ENCODE measurements at regions not wholly inside any gene's neighbourhood (a gene's known extent, or its start where the extent isn't known, plus 50 kb on each side); places are given as distances from the start of the nearest gene placed in this dataset.

GRCh38 chr6:41464019-41464418 is 82.2 kb upstream of the FOXP4 start:
- intact Hi-C loops (cut with micrococcal nuclease) = no loop called here
- no peak for TF ChIP-seq MAX (IDR thresholded peaks at IDR 0.05; ENCODE audit: insufficient read depth, insufficient read length)
- peak; percentile 27 for TF ChIP-seq EZH2 (IDR thresholded peaks at IDR 0.05; ENCODE audit: borderline replicate concordance, low read depth, low read length, severe bottlenecking)
- no peak for FAIRE-seq
- Histone ChIP-seq H3K36me3 (ENCODE audit: control insufficient read depth in 2 of 2, extremely low read depth in 1 of 2, insufficient read depth in 2 of 2, low read length in 2 of 2) (no peaks in the 10 kb centered on the region), H3K9me1 (replicated peaks; ENCODE audit: control insufficient read depth, extremely low read depth, insufficient read depth, low read length) (no peaks in the 10 kb centered on the region), H3K4me1 (ENCODE audit: control insufficient read depth, extremely low read depth, insufficient read depth, low read length) (no peaks in the 10 kb centered on the region), H3K4me3 (replicated peaks in 1 of 3; ENCODE audit: insufficient read depth in 1 of 3, low read depth in 1 of 3, low read length in 3 of 3) (no peak overlapping the region), H2AFZ (ENCODE audit: low read depth, low read length) (no peak overlapping the region), H3K79me2 (ENCODE audit: control insufficient read depth, insufficient read depth, low read length) (no peaks in the 10 kb centered on the region), H4K20me1 (replicated peaks; ENCODE audit: control insufficient read depth, extremely low read depth, insufficient read depth, low read length) (no peaks in the 10 kb centered on the region), H3K9me3 (replicated peaks; ENCODE audit: control insufficient read depth, insufficient read depth, low read length) (no peaks in the 10 kb centered on the region), H3K9ac (replicated peaks; ENCODE audit: extremely low read depth, insufficient read depth, low read length) (no peak overlapping the region), H3K27me3 (ENCODE audit: control insufficient read depth in 2 of 2, insufficient read depth in 2 of 2, low read length in 2 of 2) (peaks cover 10 to 12% of the 10 kb centered on the region in 2 experiments), H3K27ac (ENCODE audit: insufficient read depth, low read depth, low read length) (no peak overlapping the region), H3K4me2 (ENCODE audit: insufficient read depth, low read length) (no peak overlapping the region)
- CTCF ChIA-PET = interaction anchor here (1.0 to 6.2 kb wide), 9 partner anchors 96 to 219 kb away, joined by 3 to 46 read pairs (median 5); no protein-coding TSS in a partner anchor
- POLR2A ChIA-PET = no interaction called here
- no TSS peak for BruUV-seq (replicated peaks)
- no peak for DNase-seq (ENCODE audit: low read depth, low spot score)
- dilution Hi-C loops (cut with MboI; ENCODE audit: extremely low pct_ligation_motif_present, low sequenced_read_pairs) = no loop called here

- Histone ChIP-seq H3K4me2 (ENCODE audit: insufficient read depth, low read length) (no peak overlapping the region), H3K4me3 (replicated peaks in 1 of 3; ENCODE audit: insufficient read depth in 1 of 3, low read depth in 1 of 3, low read length in 3 of 3) (no peak overlapping the region), H3K9me3 (replicated peaks; ENCODE audit: control insufficient read depth, insufficient read depth, low read length) (no peaks in the 10 kb centered on the region), H3K4me1 (ENCODE audit: control insufficient read depth, extremely low read depth, insufficient read depth, low read length) (no peaks in the 10 kb centered on the region), H2AFZ (ENCODE audit: low read depth, low read length) (no peak overlapping the region), H3K36me3 (ENCODE audit: control insufficient read depth in 2 of 2, extremely low read depth in 1 of 2, insufficient read depth in 2 of 2, low read length in 2 of 2) (no peaks in the 10 kb centered on the region), H3K27ac (ENCODE audit: insufficient read depth, low read depth, low read length) (no peak overlapping the region), H3K9me1 (replicated peaks; ENCODE audit: control insufficient read depth, extremely low read depth, insufficient read depth, low read length) (no peaks in the 10 kb centered on the region), H3K9ac (replicated peaks; ENCODE audit: extremely low read depth, insufficient read depth, low read length) (no peak overlapping the region), H3K27me3 (ENCODE audit: control insufficient read depth in 2 of 2, insufficient read depth in 2 of 2, low read length in 2 of 2) (peaks cover 12 to 15% of the 10 kb centered on the region in 2 experiments), H3K79me2 (ENCODE audit: control insufficient read depth, insufficient read depth, low read length) (no peaks in the 10 kb centered on the region), H4K20me1 (replicated peaks; ENCODE audit: control insufficient read depth, extremely low read depth, insufficient read depth, low read length) (no peaks in the 10 kb centered on the region)
- no peak for DNase-seq (ENCODE audit: low read depth, low spot score)
- BruUV-seq (replicated peaks) = no TSS peak
- CTCF ChIA-PET = interaction anchor here (1.0 to 6.2 kb wide), 9 partner anchors 96 to 219 kb away, joined by 3 to 46 read pairs (median 5); no protein-coding TSS in a partner anchor
- FAIRE-seq = no peak
- POLR2A ChIA-PET = no interaction called here
- dilution Hi-C loops (cut with MboI; ENCODE audit: extremely low pct_ligation_motif_present, low sequenced_read_pairs) = no loop called here
- intact Hi-C loops (cut with micrococcal nuclease) = no loop called here
- TF ChIP-seq POLR2AphosphoS5 (IDR thresholded peaks at IDR 0.05; ENCODE audit: insufficient read depth, low read depth, low read length) (no peak), CTCF (IDR thresholded peaks at IDR 0.05; ENCODE audit: extremely low read depth in 1 of 2, insufficient read depth in 1 of 2, low read depth in 1 of 2, low read length in 2 of 2) (no peak), FOS (IDR thresholded peaks at IDR 0.05; ENCODE audit: borderline replicate concordance, insufficient read depth, low read length) (no peak), JUN (IDR thresholded peaks at IDR 0.05; ENCODE audit: borderline replicate concordance, insufficient read depth, insufficient read length, low read depth) (no peak), MYC (IDR thresholded peaks at IDR 0.05; ENCODE audit: low read depth, low read length) (no peak), MAX (IDR thresholded peaks at IDR 0.05; ENCODE audit: insufficient read depth, insufficient read length) (no peak), POLR2A (IDR thresholded peaks at IDR 0.05; ENCODE audit: low read depth, low read length) (no peak), EZH2 (IDR thresholded peaks at IDR 0.05; ENCODE audit: borderline replicate concordance, low read depth, low read length, severe bottlenecking) (no peak), GATA2 (IDR thresholded peaks at IDR 0.05; ENCODE audit: insufficient read depth, insufficient read length, low read depth, low read length) (no peak)
These were observed 81.7 kb upstream of the FOXP4 start for GRCh38 chr6:41464481-41464880.
